WTC11 (cell line): ENCODE measurements at regions not wholly inside any gene's neighbourhood (a gene's known extent, or its start where the extent isn't known, plus 50 kb on each side); places are given as distances from the start of the nearest gene placed in this dataset.

ENCODE experiments used
- ATAC-seq: fragments of 200-7000 bp; cut with Tn5 transposase; 2 replicates; pipeline ENCODE4 v1.10.0; 2021; ENCODE audit warnings: mild to moderate bottlenecking, moderate library complexity
- CTCF ChIA-PET: fragments of 300-600 bp; sonication (Branson Sonifier 250); formaldehyde crosslinking; loops from one replicate; lab custom pipeline; 2021; ENCODE audit warnings: antibody characterized with exemption; lab: Charles Lee
- POLR2A ChIA-PET: fragments of 350-600 bp; sonication (Branson Sonifier 250); formaldehyde crosslinking; loops from one replicate; lab custom pipeline; 2021; ENCODE audit warnings: antibody characterized with exemption; lab: Charles Lee
- DNase-seq: peaks from one replicate; pipeline ENCODE4 v3.0.0; 2021; ENCODE audit warnings: low spot score
- H3K27ac Mint-ChIP-seq: 2 replicates; pipeline ENCODE4 v1.8.0; 2021; ENCODE audit warnings: mixed read lengths
- H3K27me3 Mint-ChIP-seq: 2 replicates; pipeline ENCODE4 v1.8.0; 2021; ENCODE audit warnings: low read depth, mild to moderate bottlenecking, moderate library complexity, mixed read lengths
- H3K36me3 Mint-ChIP-seq: 2 replicates; pipeline ENCODE4 v1.8.0; 2021; ENCODE audit warnings: mixed read lengths
- H3K4me1 Mint-ChIP-seq: 2 replicates; pipeline ENCODE4 v1.8.0; 2022; ENCODE audit warnings: mixed read lengths
- H3K4me3 Mint-ChIP-seq: 2 replicates; pipeline ENCODE4 v1.8.0; 2021; ENCODE audit warnings: mild to moderate bottlenecking, moderate library complexity, mixed read lengths
- H3K9me3 Mint-ChIP-seq: 2 replicates; pipeline ENCODE4 v1.8.0; 2021; ENCODE audit warnings: mixed read lengths
- ATF1 ChIP-seq: sonication (generic); formaldehyde crosslinking; IDR thresholded peaks from 2 replicates; pipeline ENCODE4 v1.8.1; 2023; ENCODE audit warnings: mild to moderate bottlenecking, moderate library complexity, missing genetic modification reagents
- CREB1 ChIP-seq: sonication (generic); formaldehyde crosslinking; IDR thresholded peaks from 2 replicates; pipeline ENCODE4 v1.8.0; 2023; ENCODE audit warnings: mild to moderate bottlenecking, missing genetic modification reagents
- FOXP1 ChIP-seq: sonication (generic); formaldehyde crosslinking; IDR thresholded peaks from 2 replicates; pipeline ENCODE4 v1.8.0; 2022; ENCODE audit warnings: missing genetic modification reagents, mild to moderate bottlenecking, moderate library complexity, borderline replicate concordance
- JUN ChIP-seq: sonication (generic); formaldehyde crosslinking; IDR thresholded peaks from 2 replicates; pipeline ENCODE4 v1.8.0; 2023; ENCODE audit warnings: mild to moderate bottlenecking, missing genetic modification reagents
- MYBL2 ChIP-seq: sonication (generic); formaldehyde crosslinking; IDR thresholded peaks from 2 replicates; pipeline ENCODE4 v1.8.1; 2023; ENCODE audit warnings: mild to moderate bottlenecking, moderate library complexity, missing genetic modification reagents
- NFYB ChIP-seq: sonication (generic); formaldehyde crosslinking; conservative IDR thresholded peaks from 2 replicates; pipeline ENCODE4 v1.8.0; 2022; ENCODE audit warnings: low read depth, missing genetic modification reagents
- NR1H2 ChIP-seq: sonication (generic); formaldehyde crosslinking; IDR thresholded peaks from 2 replicates; pipeline ENCODE4 v1.9.0; 2021; ENCODE audit warnings: mild to moderate bottlenecking, moderate library complexity, missing genetic modification reagents
- ZNF219 ChIP-seq: sonication (generic); formaldehyde crosslinking; IDR thresholded peaks from 2 replicates; pipeline ENCODE4 v1.8.0; 2023; ENCODE audit warnings: missing genetic modification reagents, mild to moderate bottlenecking, borderline replicate concordance
- TF ChIP-seq, protein P1 (sequence below): sonication (generic); formaldehyde crosslinking; IDR thresholded peaks from 2 replicates; pipeline ENCODE4 v1.8.0; 2022; ENCODE audit warnings: mild to moderate bottlenecking, missing genetic modification reagents
- TF ChIP-seq, protein P2 (sequence below): sonication (generic); formaldehyde crosslinking; IDR thresholded peaks from 2 replicates; pipeline ENCODE4 v1.8.1; 2023; ENCODE audit warnings: mild to moderate bottlenecking, missing genetic modification reagents
- TF ChIP-seq, protein P3 (sequence below): fragments of 250-450 bp; sonication (Bioruptor Pico); IDR thresholded peaks from 2 replicates; pipeline ENCODE4 v1.9.0; 2021; ENCODE audit warnings: moderate library complexity, mild to moderate bottlenecking, inconsistent platforms, borderline replicate concordance
- TF ChIP-seq, protein P4 (sequence below): sonication (generic); formaldehyde crosslinking; IDR thresholded peaks from 2 replicates; pipeline ENCODE4 v1.8.1; 2023; ENCODE audit warnings: mild to moderate bottlenecking, missing genetic modification reagents
- TF ChIP-seq, protein P5 (sequence below): sonication (generic); formaldehyde crosslinking; IDR thresholded peaks from 2 replicates; pipeline ENCODE4 v1.8.0; 2022; ENCODE audit warnings: missing genetic modification reagents
- TF ChIP-seq, protein P6 (sequence below): fragments of 250-450 bp; sonication (Bioruptor Pico); IDR thresholded peaks from 2 replicates; pipeline ENCODE4 v2.1.2; 2022; ENCODE audit warnings: mild to moderate bottlenecking, moderate library complexity
- TF ChIP-seq, protein P7 (sequence below): fragments of 250-450 bp; sonication (Bioruptor Pico); IDR thresholded peaks from 2 replicates; pipeline ENCODE4 v1.8.0; 2021; ENCODE audit warnings: mild to moderate bottlenecking
- TF ChIP-seq, protein P8 (sequence below): sonication (generic); formaldehyde crosslinking; IDR thresholded peaks from 2 replicates; pipeline ENCODE4 v1.8.0; 2022; ENCODE audit warnings: mild to moderate bottlenecking, missing genetic modification reagents
- TF ChIP-seq, protein P9 (sequence below): fragments of 250-450 bp; sonication (Bioruptor Pico); IDR thresholded peaks from 2 replicates; pipeline ENCODE4 v1.9.0; 2021; ENCODE audit warnings: mild to moderate bottlenecking

DNA sequence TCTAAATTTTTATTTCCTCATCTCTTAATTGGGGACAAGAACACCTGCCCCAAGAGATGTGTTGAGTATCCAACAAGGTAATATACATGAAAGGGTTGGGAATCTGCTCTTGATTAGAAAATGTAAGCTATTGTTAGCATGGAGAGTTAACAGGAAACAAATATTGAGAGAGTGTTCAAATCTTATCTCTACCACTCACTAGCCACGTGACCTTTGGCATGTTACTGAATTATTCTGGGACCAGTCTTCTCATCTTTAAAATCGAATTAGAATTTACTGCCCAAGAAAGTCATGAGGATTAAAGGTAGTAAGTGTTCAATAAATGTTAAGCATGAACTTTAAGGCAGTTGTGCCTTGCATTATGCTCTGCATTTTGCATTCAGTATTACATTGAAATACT lies 184.7 kb downstream of the MID1IP1 start:
- H3K9me3 Mint-ChIP-seq: no peaks in the 10 kb centered on the region
- H3K27me3 Mint-ChIP-seq: no peaks in the 10 kb centered on the region
- CTCF ChIA-PET: no interaction called here
- ATAC-seq (no peak), DNase-seq (no peak)
- TF ChIP-seq, protein P1, sequence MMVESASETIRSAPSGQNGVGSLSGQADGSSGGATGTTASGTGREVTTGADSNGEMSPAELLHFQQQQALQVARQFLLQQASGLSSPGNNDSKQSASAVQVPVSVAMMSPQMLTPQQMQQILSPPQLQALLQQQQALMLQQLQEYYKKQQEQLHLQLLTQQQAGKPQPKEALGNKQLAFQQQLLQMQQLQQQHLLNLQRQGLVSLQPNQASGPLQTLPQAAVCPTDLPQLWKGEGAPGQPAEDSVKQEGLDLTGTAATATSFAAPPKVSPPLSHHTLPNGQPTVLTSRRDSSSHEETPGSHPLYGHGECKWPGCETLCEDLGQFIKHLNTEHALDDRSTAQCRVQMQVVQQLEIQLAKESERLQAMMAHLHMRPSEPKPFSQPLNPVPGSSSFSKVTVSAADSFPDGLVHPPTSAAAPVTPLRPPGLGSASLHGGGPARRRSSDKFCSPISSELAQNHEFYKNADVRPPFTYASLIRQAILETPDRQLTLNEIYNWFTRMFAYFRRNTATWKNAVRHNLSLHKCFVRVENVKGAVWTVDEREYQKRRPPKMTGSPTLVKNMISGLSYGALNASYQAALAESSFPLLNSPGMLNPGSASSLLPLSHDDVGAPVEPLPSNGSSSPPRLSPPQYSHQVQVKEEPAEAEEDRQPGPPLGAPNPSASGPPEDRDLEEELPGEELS (CRISPR knock-in tag): no peak
- TF ChIP-seq JUN (CRISPR knock-in tag) (no peak), NR1H2 (CRISPR knock-in tag) (no peak), MYBL2 (CRISPR knock-in tag) (no peak), NFYB (no peak)
- TF ChIP-seq, protein P2, sequence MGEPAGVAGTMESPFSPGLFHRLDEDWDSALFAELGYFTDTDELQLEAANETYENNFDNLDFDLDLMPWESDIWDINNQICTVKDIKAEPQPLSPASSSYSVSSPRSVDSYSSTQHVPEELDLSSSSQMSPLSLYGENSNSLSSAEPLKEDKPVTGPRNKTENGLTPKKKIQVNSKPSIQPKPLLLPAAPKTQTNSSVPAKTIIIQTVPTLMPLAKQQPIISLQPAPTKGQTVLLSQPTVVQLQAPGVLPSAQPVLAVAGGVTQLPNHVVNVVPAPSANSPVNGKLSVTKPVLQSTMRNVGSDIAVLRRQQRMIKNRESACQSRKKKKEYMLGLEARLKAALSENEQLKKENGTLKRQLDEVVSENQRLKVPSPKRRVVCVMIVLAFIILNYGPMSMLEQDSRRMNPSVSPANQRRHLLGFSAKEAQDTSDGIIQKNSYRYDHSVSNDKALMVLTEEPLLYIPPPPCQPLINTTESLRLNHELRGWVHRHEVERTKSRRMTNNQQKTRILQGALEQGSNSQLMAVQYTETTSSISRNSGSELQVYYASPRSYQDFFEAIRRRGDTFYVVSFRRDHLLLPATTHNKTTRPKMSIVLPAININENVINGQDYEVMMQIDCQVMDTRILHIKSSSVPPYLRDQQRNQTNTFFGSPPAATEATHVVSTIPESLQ (CRISPR knock-in tag): no peak
- TF ChIP-seq, protein P3, sequence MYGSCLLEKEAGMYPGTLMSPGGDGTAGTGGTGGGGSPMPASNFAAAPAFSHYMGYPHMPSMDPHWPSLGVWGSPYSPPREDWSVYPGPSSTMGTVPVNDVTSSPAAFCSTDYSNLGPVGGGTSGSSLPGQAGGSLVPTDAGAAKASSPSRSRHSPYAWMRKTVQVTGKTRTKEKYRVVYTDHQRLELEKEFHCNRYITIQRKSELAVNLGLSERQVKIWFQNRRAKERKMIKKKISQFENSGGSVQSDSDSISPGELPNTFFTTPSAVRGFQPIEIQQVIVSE (CRISPR knock-in tag): no peak
- TF ChIP-seq, protein P4, sequence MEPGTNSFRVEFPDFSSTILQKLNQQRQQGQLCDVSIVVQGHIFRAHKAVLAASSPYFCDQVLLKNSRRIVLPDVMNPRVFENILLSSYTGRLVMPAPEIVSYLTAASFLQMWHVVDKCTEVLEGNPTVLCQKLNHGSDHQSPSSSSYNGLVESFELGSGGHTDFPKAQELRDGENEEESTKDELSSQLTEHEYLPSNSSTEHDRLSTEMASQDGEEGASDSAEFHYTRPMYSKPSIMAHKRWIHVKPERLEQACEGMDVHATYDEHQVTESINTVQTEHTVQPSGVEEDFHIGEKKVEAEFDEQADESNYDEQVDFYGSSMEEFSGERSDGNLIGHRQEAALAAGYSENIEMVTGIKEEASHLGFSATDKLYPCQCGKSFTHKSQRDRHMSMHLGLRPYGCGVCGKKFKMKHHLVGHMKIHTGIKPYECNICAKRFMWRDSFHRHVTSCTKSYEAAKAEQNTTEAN (CRISPR knock-in tag): no peak
- TF ChIP-seq, protein P5, sequence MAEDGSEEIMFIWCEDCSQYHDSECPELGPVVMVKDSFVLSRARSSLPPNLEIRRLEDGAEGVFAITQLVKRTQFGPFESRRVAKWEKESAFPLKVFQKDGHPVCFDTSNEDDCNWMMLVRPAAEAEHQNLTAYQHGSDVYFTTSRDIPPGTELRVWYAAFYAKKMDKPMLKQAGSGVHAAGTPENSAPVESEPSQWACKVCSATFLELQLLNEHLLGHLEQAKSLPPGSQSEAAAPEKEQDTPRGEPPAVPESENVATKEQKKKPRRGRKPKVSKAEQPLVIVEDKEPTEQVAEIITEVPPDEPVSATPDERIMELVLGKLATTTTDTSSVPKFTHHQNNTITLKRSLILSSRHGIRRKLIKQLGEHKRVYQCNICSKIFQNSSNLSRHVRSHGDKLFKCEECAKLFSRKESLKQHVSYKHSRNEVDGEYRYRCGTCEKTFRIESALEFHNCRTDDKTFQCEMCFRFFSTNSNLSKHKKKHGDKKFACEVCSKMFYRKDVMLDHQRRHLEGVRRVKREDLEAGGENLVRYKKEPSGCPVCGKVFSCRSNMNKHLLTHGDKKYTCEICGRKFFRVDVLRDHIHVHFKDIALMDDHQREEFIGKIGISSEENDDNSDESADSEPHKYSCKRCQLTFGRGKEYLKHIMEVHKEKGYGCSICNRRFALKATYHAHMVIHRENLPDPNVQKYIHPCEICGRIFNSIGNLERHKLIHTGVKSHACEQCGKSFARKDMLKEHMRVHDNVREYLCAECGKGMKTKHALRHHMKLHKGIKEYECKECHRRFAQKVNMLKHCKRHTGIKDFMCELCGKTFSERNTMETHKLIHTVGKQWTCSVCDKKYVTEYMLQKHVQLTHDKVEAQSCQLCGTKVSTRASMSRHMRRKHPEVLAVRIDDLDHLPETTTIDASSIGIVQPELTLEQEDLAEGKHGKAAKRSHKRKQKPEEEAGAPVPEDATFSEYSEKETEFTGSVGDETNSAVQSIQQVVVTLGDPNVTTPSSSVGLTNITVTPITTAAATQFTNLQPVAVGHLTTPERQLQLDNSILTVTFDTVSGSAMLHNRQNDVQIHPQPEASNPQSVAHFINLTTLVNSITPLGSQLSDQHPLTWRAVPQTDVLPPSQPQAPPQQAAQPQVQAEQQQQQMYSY: no peak
- TF ChIP-seq, protein P6, sequence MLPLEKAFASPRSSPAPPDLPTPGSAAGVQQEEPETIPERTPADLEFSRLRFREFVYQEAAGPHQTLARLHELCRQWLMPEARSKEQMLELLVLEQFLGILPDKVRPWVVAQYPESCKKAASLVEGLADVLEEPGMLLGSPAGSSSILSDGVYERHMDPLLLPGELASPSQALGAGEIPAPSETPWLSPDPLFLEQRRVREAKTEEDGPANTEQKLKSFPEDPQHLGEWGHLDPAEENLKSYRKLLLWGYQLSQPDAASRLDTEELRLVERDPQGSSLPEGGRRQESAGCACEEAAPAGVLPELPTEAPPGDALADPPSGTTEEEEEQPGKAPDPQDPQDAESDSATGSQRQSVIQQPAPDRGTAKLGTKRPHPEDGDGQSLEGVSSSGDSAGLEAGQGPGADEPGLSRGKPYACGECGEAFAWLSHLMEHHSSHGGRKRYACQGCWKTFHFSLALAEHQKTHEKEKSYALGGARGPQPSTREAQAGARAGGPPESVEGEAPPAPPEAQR: no peak
- TF ChIP-seq, protein P7, sequence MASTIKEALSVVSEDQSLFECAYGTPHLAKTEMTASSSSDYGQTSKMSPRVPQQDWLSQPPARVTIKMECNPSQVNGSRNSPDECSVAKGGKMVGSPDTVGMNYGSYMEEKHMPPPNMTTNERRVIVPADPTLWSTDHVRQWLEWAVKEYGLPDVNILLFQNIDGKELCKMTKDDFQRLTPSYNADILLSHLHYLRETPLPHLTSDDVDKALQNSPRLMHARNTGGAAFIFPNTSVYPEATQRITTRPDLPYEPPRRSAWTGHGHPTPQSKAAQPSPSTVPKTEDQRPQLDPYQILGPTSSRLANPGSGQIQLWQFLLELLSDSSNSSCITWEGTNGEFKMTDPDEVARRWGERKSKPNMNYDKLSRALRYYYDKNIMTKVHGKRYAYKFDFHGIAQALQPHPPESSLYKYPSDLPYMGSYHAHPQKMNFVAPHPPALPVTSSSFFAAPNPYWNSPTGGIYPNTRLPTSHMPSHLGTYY: no peak
- no peaks in the 10 kb centered on the region for H3K36me3 Mint-ChIP-seq
- POLR2A ChIA-PET: no interaction called here
- H3K27ac Mint-ChIP-seq: no peak overlapping the region
- H3K4me1 Mint-ChIP-seq: peaks cover 29% of the 10 kb centered on the region
- H3K4me3 Mint-ChIP-seq: no peak overlapping the region

DNA sequence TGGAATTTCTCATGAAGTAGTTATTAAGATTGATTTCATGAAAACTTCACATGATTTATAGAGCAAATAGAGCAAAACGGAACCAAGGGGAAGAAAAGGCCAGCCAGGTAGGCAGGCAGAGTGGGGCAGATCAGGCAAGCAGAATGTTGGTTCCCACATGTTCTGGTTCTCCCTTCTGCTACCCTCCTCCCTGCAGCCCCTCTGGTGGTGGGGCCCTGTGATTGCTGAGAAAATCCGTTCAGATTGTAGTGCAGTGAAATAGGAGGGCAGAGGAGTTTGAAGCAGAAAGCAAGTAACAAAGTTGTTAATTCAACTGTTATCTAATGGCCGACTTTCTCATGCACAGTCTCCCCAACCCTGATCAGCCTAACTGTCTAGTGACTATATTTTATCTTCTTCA lies 185.3 kb downstream of the MID1IP1 start:
- Mint-ChIP-seq H3K4me1 (peaks cover 29% of the 10 kb centered on the region), H3K36me3 (no peaks in the 10 kb centered on the region), H3K9me3 (no peaks in the 10 kb centered on the region), H3K27me3 (no peaks in the 10 kb centered on the region), H3K4me3 (no peak overlapping the region), H3K27ac (no peak overlapping the region)
- peak; percentile 17 for DNase-seq
- ATAC-seq: peak; percentile 76
- POLR2A ChIA-PET: no interaction called here
- CTCF ChIA-PET: no interaction called here
- TF ChIP-seq ZNF219 (no peak), ATF1 (CRISPR knock-in tag) (no peak), MYBL2 (CRISPR knock-in tag) (no peak), CREB1 (no peak), FOXP1 (no peak), JUN (CRISPR knock-in tag) (no peak)
- TF ChIP-seq, protein P4 (CRISPR knock-in tag): no peak
- TF ChIP-seq, protein P3 (CRISPR knock-in tag): no peak
- TF ChIP-seq, protein P8, sequence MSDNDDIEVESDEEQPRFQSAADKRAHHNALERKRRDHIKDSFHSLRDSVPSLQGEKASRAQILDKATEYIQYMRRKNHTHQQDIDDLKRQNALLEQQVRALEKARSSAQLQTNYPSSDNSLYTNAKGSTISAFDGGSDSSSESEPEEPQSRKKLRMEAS (CRISPR knock-in tag): no peak
- TF ChIP-seq, protein P9, sequence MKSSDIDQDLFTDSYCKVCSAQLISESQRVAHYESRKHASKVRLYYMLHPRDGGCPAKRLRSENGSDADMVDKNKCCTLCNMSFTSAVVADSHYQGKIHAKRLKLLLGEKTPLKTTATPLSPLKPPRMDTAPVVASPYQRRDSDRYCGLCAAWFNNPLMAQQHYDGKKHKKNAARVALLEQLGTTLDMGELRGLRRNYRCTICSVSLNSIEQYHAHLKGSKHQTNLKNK (CRISPR knock-in tag): no peak
- TF ChIP-seq, protein P7: no peak
